HL-60 (cell line): ENCODE measurements at regions not wholly inside any gene's neighbourhood (a gene's known extent, or its start where the extent isn't known, plus 50 kb on each side); places are given as distances from the start of the nearest gene placed in this dataset.

Experiments
- DNase-seq, 2 experiments: peaks; one replicate each; pipeline ENCODE4 v3.0.0-alpha.2; 2010 to 2020; ENCODE audit warnings: low read depth in 1 of 2, low spot score in 1 of 2
- H3K27ac ChIP-seq: fragments of 250-450 bp; sonication (Bioruptor Pico); replicated peaks from 2 replicates; pipeline ENCODE4 v1.5.1; 2020; ENCODE audit warnings: mild to moderate bottlenecking, moderate library complexity
- H3K27me3 ChIP-seq: fragments of 250-450 bp; sonication (Bioruptor Pico); 2 replicates; pipeline ENCODE4 v1.5.1; 2021; ENCODE audit warnings: mild to moderate bottlenecking, moderate library complexity; ENCODE audit not compliant: insufficient read depth, poor library complexity, severe bottlenecking
- H3K4me3 ChIP-seq: replicated peaks from 2 replicates; pipeline ENCODE4 v1.5.1; 2011; ENCODE audit warnings: mild to moderate bottlenecking, control low read depth, low read length; ENCODE audit not compliant: insufficient read depth
- GABPA ChIP-seq: IDR thresholded peaks from 2 replicates; pipeline ENCODE4 v1.6.1; 2012; ENCODE audit warnings: low read depth
- POLR2AphosphoS5 ChIP-seq: IDR thresholded peaks from 2 replicates; pipeline ENCODE4 v1.6.1; 2012; ENCODE audit warnings: low read depth
- SPI1 ChIP-seq: IDR thresholded peaks from 2 replicates; pipeline ENCODE4 v1.6.1; 2012; ENCODE audit warnings: low read depth, mild to moderate bottlenecking, borderline replicate concordance
- TF ChIP-seq, protein P1 (sequence below): IDR thresholded peaks from one replicate; pipeline ENCODE4 v1.5.1; 2011; ENCODE audit warnings: low read length, control low read depth, inconsistent platforms; ENCODE audit not compliant: insufficient read depth
- TF ChIP-seq, protein P2 (sequence below): IDR thresholded peaks from 2 replicates; pipeline ENCODE4 v1.6.1; 2012; ENCODE audit warnings: low read depth; ENCODE audit not compliant: insufficient replicate concordance

DNA sequence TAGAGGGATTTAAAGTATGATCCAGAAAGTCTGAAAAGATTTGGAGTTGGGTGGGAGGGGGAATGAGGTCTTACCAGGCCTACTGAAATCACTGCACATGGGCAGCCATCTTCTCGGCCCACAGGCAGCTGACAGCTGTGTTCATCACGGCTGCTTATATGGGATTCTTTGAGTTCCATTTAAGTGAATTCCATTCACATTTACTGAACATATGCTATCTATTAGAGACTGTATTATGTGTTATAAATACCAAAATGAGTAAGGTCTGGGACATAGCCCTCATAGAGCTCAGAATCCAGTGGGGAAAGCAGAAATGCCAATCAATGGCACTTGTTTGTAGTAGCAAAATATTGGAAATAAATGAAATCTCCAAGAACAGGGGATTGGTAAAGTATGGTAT, 91.1 kb downstream of the TRIM42 start:
- Histone ChIP-seq H3K27ac (no peak overlapping the region), H3K4me3 (no peak overlapping the region), H3K27me3 (no peaks in the 10 kb centered on the region)
- no peak for TF ChIP-seq SPI1
- TF ChIP-seq, protein P1, sequence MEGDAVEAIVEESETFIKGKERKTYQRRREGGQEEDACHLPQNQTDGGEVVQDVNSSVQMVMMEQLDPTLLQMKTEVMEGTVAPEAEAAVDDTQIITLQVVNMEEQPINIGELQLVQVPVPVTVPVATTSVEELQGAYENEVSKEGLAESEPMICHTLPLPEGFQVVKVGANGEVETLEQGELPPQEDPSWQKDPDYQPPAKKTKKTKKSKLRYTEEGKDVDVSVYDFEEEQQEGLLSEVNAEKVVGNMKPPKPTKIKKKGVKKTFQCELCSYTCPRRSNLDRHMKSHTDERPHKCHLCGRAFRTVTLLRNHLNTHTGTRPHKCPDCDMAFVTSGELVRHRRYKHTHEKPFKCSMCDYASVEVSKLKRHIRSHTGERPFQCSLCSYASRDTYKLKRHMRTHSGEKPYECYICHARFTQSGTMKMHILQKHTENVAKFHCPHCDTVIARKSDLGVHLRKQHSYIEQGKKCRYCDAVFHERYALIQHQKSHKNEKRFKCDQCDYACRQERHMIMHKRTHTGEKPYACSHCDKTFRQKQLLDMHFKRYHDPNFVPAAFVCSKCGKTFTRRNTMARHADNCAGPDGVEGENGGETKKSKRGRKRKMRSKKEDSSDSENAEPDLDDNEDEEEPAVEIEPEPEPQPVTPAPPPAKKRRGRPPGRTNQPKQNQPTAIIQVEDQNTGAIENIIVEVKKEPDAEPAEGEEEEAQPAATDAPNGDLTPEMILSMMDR = no peak
- TF ChIP-seq POLR2AphosphoS5 = no peak
- no peak for TF ChIP-seq GABPA
- TF ChIP-seq, protein P2, sequence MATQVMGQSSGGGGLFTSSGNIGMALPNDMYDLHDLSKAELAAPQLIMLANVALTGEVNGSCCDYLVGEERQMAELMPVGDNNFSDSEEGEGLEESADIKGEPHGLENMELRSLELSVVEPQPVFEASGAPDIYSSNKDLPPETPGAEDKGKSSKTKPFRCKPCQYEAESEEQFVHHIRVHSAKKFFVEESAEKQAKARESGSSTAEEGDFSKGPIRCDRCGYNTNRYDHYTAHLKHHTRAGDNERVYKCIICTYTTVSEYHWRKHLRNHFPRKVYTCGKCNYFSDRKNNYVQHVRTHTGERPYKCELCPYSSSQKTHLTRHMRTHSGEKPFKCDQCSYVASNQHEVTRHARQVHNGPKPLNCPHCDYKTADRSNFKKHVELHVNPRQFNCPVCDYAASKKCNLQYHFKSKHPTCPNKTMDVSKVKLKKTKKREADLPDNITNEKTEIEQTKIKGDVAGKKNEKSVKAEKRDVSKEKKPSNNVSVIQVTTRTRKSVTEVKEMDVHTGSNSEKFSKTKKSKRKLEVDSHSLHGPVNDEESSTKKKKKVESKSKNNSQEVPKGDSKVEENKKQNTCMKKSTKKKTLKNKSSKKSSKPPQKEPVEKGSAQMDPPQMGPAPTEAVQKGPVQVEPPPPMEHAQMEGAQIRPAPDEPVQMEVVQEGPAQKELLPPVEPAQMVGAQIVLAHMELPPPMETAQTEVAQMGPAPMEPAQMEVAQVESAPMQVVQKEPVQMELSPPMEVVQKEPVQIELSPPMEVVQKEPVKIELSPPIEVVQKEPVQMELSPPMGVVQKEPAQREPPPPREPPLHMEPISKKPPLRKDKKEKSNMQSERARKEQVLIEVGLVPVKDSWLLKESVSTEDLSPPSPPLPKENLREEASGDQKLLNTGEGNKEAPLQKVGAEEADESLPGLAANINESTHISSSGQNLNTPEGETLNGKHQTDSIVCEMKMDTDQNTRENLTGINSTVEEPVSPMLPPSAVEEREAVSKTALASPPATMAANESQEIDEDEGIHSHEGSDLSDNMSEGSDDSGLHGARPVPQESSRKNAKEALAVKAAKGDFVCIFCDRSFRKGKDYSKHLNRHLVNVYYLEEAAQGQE = no peak
- DNase-seq = no peak

- DNase-seq = no peak
- TF ChIP-seq, protein P1 = no peak
- TF ChIP-seq POLR2AphosphoS5 = no peak
- TF ChIP-seq, protein P2 = no peak
- no peak for TF ChIP-seq SPI1
- TF ChIP-seq GABPA = no peak
- Histone ChIP-seq H3K27ac (no peak overlapping the region), H3K4me3 (no peak overlapping the region), H3K27me3 (no peaks in the 10 kb centered on the region)
Observed at GRCh38 chr3:140769951-140770350, 92.1 kb downstream of the TRIM42 start.

GRCh38 chr3:140770977-140771667, 93.3 kb downstream of the TRIM42 start:
- Histone ChIP-seq H3K4me3 (no peak overlapping the region), H3K27me3 (no peaks in the 10 kb centered on the region), H3K27ac (no peak overlapping the region)
- TF ChIP-seq, protein P2 = no peak
- TF ChIP-seq, protein P1 = no peak
- TF ChIP-seq SPI1 = no peak
- no peak for TF ChIP-seq POLR2AphosphoS5
- TF ChIP-seq GABPA = no peak
- DNase-seq = peak in 1 of 2 experiments; percentile 17
